ENCODE measurements at regions not wholly inside any gene's neighbourhood (a gene's known extent, or its start where the extent isn't known, plus 50 kb on each side); places are given as distances from the start of the nearest gene placed in this dataset.

DNA sequence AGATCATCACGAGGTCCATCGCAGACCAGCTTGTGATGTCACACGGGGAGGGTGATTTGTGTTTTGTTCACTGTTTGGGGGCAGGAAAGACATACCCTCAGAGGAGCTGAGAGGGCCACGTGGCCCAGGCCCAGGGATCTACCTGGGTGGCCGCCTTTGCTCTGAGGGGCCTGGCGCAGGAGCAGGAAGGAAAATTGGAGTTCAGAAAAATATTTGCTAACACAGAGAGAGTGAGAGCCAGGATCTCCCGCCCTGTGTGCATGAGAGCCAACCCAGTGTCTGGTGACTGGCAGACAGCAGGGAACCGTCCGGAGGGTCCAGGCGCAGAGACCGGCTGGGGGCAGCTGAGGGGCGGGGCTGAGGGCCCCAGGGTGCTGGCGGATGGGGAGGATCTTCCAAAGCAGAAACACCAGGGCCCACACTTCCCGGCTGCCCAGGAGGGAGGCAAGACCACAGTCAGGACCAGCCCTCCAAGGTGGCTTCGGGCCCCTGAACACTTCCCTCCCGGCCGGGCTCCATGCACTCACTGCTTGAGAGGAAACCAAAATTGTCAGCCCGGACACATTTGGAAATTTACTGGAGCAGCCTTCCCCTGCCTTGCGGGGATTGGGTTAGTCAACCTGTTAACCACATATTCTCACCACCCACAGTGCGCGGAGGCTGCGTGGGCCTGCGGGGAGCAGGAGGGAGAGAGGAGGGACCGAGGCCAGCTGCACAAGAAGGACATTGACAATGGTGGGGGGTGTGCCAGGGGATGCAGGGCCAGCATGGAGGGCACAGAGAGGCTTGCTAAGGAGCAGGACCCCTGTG is 52.6 kb downstream of the RBFOX3 start:
- TF ChIP-seq CTCF (IDR thresholded peaks at IDR 0.05; ENCODE audit: low read depth, low read length): no peak
- TF ChIP-seq POLR2A (IDR thresholded peaks at IDR 0.05; ENCODE audit: extremely low read depth, insufficient read length): no peak
- TF ChIP-seq MYC (IDR thresholded peaks at IDR 0.05; ENCODE audit: low read depth, low read length): no peak
